Right lung (tissue), 2 donors: ENCODE measurements at regions not wholly inside any gene's neighbourhood (a gene's known extent, or its start where the extent isn't known, plus 50 kb on each side); places are given as distances from the start of the nearest gene placed in this dataset.
"Not testable (repeated sequence)": the region's sequence is repeated elsewhere in the genome, so short reads cannot be mapped to it uniquely, and the experiment has no call there.

Source experiments
- DNase-seq, 2 donors: peaks; one replicate each; pipeline ENCODE4 v3.0.0-alpha.2; 2013

- DNase-seq, result no peak
These were observed 529.7 kb downstream of the IGSF11 start for GRCh38 chr3:118504906-118505305.

GRCh38 chr3:118505784-118506183 lies 528.9 kb downstream of the IGSF11 start:
- no peak for DNase-seq

GRCh38 chr3:118511402-118511801 lies 523.2 kb downstream of the IGSF11 start:
- DNase-seq, result no peak

- peak; percentile 11 to 29 for DNase-seq
These were observed 522.3 kb downstream of the IGSF11 start for GRCh38 chr3:118512301-118512700.

- no peak for DNase-seq
These were observed 509.6 kb downstream of the IGSF11 start for GRCh38 chr3:118525077-118525476.

- no peak for DNase-seq
These were observed 507.7 kb downstream of the IGSF11 start for GRCh38 chr3:118526758-118527513.

GRCh38 chr3:118527514-118528044 lies 507.1 kb downstream of the IGSF11 start:
- no peak for DNase-seq

GRCh38 chr3:118529554-118529953 lies 505.1 kb downstream of the IGSF11 start:
- no peak for DNase-seq

- no peak for DNase-seq
These were observed 504.2 kb downstream of the IGSF11 start for GRCh38 chr3:118530350-118530922.

GRCh38 chr3:118530927-118531356 lies 503.7 kb downstream of the IGSF11 start:
- not testable (repeated sequence) for DNase-seq

- no peak for DNase-seq
These were observed 502.8 kb downstream of the IGSF11 start for GRCh38 chr3:118531816-118532215.

GRCh38 chr3:118533676-118534075 lies 501.0 kb downstream of the IGSF11 start:
- no peak for DNase-seq

GRCh38 chr3:118534519-118534918 lies 500.1 kb downstream of the IGSF11 start:
- no peak for DNase-seq

GRCh38 chr3:118536764-118537163 lies 497.9 kb downstream of the IGSF11 start:
- no peak for DNase-seq

- DNase-seq, result no peak
These were observed 497.2 kb downstream of the IGSF11 start for GRCh38 chr3:118537454-118537853.

- DNase-seq, result no peak
These were observed 496.5 kb downstream of the IGSF11 start for GRCh38 chr3:118538187-118538586.

- DNase-seq, result not testable (repeated sequence)
These were observed 494.7 kb downstream of the IGSF11 start for GRCh38 chr3:118539820-118540447.

- DNase-seq, result not testable (repeated sequence)
These were observed 494.2 kb downstream of the IGSF11 start for GRCh38 chr3:118540448-118540821.

- no peak for DNase-seq
These were observed 493.8 kb downstream of the IGSF11 start for GRCh38 chr3:118540826-118541225.

GRCh38 chr3:118541796-118542195 lies 492.9 kb downstream of the IGSF11 start:
- DNase-seq, result no peak

- DNase-seq, result no peak
These were observed 490.8 kb downstream of the IGSF11 start for GRCh38 chr3:118543832-118544231.

- no peak for DNase-seq
These were observed 490.2 kb downstream of the IGSF11 start for GRCh38 chr3:118544458-118544857.

- no peak for DNase-seq
These were observed 486.2 kb downstream of the IGSF11 start for GRCh38 chr3:118548434-118548833.
